C4-2B (cell line): ENCODE measurements at regions not wholly inside any gene's neighbourhood (a gene's known extent, or its start where the extent isn't known, plus 50 kb on each side); places are given as distances from the start of the nearest gene placed in this dataset.

Source experiments
- ZFX ChIP-seq: fragments of 450-650 bp; IDR thresholded peaks from 2 replicates; pipeline ENCODE4 v1.6.1; 2017
- TF ChIP-seq, protein P1 (sequence below): fragments of 450-650 bp; conservative IDR thresholded peaks from 2 replicates; pipeline ENCODE4 v1.5.1; 2017; ENCODE audit warnings: mild to moderate bottlenecking

GRCh38 chr9:106478312-106478711, 384.7 kb upstream of the ZNF462 start:
- TF ChIP-seq, protein P1, sequence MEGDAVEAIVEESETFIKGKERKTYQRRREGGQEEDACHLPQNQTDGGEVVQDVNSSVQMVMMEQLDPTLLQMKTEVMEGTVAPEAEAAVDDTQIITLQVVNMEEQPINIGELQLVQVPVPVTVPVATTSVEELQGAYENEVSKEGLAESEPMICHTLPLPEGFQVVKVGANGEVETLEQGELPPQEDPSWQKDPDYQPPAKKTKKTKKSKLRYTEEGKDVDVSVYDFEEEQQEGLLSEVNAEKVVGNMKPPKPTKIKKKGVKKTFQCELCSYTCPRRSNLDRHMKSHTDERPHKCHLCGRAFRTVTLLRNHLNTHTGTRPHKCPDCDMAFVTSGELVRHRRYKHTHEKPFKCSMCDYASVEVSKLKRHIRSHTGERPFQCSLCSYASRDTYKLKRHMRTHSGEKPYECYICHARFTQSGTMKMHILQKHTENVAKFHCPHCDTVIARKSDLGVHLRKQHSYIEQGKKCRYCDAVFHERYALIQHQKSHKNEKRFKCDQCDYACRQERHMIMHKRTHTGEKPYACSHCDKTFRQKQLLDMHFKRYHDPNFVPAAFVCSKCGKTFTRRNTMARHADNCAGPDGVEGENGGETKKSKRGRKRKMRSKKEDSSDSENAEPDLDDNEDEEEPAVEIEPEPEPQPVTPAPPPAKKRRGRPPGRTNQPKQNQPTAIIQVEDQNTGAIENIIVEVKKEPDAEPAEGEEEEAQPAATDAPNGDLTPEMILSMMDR = no peak
- no peak for TF ChIP-seq ZFX
